ENCODE measurements at regions not wholly inside any gene's neighbourhood (a gene's known extent, or its start where the extent isn't known, plus 50 kb on each side); places are given as distances from the start of the nearest gene placed in this dataset.

DNA sequence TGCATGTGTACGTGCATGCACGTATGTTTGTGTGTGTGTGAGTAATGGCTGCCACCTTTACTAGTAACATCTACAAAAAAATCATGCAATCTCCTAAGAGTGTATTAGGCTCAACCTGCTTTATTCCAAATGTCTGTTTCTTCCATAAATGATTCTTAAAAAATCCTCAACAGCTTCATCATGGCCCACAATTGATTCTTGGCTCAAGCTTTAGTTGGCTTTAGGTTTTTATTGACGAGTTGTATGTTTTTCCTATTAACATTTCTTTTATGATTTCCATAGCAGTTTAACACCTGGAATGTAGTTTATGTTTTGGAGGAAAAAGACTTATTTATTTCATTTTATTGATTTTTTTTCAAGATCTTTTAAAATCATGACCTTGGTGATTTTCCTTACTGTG, 121.9 kb upstream of the RAB18 start:
- TF ChIP-seq, protein P1, sequence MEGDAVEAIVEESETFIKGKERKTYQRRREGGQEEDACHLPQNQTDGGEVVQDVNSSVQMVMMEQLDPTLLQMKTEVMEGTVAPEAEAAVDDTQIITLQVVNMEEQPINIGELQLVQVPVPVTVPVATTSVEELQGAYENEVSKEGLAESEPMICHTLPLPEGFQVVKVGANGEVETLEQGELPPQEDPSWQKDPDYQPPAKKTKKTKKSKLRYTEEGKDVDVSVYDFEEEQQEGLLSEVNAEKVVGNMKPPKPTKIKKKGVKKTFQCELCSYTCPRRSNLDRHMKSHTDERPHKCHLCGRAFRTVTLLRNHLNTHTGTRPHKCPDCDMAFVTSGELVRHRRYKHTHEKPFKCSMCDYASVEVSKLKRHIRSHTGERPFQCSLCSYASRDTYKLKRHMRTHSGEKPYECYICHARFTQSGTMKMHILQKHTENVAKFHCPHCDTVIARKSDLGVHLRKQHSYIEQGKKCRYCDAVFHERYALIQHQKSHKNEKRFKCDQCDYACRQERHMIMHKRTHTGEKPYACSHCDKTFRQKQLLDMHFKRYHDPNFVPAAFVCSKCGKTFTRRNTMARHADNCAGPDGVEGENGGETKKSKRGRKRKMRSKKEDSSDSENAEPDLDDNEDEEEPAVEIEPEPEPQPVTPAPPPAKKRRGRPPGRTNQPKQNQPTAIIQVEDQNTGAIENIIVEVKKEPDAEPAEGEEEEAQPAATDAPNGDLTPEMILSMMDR (conservative IDR thresholded peaks at IDR 0.05; ENCODE audit: low read length) = no peak
- TF ChIP-seq EZH2phosphoT487 (IDR thresholded peaks at IDR 0.05; ENCODE audit: borderline replicate concordance) = no peak
